Right renal pelvis (tissue), 4 donors: ENCODE measurements at regions not wholly inside any gene's neighbourhood (a gene's known extent, or its start where the extent isn't known, plus 50 kb on each side); places are given as distances from the start of the nearest gene placed in this dataset.
"Not testable (repeated sequence)": the region's sequence is repeated elsewhere in the genome, so short reads cannot be mapped to it uniquely, and the experiment has no call there.

Experiments
- DNase-seq, 4 donors: peaks; one replicate each; pipeline ENCODE4 v3.0.0-alpha.2; 2013; ENCODE audit warnings: low read depth in 4 of 4, low spot score in 3 of 4, missing footprints in 1 of 4

GRCh38 chrX:63470506-63470905, 119.4 kb upstream of the SPIN4 start:
- no peak for DNase-seq

DNA sequence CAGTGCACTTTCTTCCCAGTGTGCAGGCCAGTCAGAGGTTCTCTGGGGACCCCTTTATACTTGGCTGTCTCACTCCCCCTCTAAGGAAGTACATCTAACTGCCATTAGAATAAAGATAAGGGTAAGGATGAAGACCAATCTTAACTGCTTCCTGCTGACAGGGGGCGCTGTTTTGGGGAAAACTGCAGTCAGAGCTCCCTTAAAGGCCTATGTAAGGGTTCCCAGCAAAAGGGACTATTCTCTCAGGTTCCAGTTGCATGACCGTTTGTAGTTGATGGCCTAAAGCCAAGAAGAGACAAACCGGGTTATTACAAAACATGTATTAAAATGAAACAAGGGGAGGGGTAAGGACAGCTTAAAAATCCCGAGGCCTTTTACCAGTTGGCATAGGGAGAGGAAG, 115.6 kb upstream of the SPIN4 start:
- DNase-seq: no peak

DNA sequence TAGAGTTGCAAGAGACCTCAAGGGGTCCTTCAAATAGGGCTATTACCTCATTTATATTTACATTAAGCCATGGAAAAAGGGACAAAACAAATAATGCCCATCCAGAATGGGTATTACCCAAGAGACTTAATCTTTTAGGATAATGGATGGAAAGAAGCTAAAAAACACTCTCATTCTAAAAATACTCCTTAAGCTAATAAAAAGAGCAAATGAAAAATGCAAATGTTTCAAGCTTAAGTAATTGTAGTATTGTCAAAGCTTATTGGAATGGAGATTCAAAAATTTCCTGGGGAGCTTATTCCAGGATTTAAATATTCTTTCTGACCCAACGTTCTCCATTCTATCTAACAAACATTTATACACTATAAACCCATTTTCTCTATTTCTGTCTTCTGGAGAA, 107.8 kb upstream of the SPIN4 start:
- no peak for DNase-seq

GRCh38 chrX:63453571-63453970, 102.4 kb upstream of the SPIN4 start:
- DNase-seq: no peak

GRCh38 chrX:63441717-63442116, 90.6 kb upstream of the SPIN4 start:
- no peak for DNase-seq

DNA sequence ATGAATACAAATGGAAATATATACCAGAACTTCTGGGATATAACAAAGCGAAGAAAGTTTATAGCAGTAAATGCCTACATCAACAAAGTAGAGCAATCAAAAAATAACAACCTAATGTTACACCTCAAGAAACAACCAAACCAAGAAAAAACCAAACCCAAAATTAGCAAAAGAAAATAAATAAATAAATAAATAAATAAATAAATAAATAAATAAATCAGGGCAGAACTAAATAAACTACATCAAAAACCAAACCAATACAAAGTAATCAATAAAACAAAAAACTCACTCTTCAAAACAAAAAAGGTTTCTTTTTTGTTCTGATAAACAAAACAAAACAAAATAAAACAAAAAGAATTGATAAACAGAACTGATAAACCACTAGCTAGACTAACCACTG, 88.4 kb upstream of the SPIN4 start:
- DNase-seq: no peak

- no peak for DNase-seq
These were observed 85.7 kb upstream of the SPIN4 start for GRCh38 chrX:63436865-63437264.

GRCh38 chrX:63434665-63435064, 83.5 kb upstream of the SPIN4 start:
- no peak for DNase-seq

- no peak for DNase-seq
These were observed 83.1 kb upstream of the SPIN4 start for GRCh38 chrX:63434206-63434605.

DNA sequence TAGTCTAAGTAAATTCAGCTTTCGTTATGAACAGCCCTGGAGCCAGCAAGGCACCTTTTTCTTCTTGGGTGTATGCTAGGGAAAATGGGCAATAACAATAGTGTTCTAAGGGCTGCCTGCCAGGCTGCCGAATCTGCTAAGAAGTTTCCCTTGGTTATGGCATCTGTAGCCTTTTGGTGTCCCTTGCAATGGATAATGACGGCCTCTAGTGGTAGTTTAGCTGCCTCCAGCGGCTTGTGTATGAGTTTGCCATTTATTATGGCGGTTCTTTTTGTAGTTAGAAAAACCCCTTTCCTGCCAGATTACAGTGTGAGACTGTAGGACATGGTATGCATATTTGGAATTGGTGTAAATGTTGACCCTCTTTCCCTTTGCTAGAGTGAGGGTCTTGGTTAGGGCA, 78.9 kb upstream of the SPIN4 start:
- DNase-seq: no peak

DNA sequence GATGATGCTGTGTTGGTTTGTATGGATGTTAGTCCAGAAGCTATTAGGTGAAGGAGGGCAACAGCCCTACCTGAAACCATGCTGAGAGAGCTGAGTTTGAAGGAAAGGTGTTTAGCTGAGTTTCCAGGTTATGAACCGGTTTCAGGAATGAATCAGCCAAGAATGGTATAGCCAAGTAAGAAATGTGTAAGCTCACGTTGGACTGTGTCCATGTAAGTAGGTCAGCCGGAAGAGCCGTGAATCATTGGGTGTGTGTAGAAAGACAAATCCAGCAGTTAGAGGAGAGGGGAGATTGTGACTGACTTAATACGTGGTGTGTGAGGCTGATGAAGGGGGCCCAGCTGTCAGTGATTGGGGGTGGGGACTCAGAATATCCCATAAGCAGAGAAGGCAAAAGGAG, 77.2 kb upstream of the SPIN4 start:
- DNase-seq: no peak

DNA sequence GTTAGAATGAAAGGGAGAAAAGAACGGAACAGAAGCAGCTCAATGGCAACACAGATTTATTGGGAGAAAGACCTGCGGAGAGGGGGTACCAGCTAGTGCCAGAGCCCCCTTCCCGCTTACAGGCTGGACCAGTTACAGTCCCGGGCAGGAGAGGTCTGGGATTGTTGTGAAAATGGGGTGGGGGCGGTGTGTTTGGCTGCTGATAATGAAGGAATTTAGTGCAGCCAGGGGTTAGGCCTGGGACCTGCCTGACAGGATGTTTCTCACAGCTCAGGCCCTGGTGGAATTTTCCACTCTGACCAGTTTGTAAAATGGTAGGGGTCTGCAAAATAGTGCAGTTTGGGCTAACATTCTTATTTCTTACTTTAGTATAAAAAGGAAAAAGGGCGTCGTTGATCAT, 75.4 kb upstream of the SPIN4 start:
- DNase-seq: no peak

DNA sequence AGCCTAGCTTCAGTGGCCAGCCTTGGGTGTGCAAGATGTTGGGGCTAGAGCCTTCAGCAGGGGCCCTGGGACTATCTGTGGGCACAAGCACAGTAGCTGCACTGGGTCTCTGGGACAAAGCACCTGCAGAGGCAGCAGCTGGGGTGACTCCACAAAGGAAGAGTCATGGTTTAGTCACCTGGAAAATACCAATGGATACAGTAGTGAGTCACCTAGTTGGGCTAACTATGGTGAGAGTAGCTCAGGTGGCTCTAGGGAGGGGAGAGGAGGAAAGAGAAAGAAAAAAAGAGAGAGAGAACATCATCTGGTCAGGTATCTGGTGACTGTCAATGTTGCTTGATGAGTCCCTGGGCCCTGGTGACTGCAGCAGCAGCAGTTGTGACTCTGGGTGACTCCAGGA, 72.9 kb upstream of the SPIN4 start:
- DNase-seq: no peak

- no peak for DNase-seq
These were observed 70.3 kb upstream of the SPIN4 start for GRCh38 chrX:63421411-63421810.

DNA sequence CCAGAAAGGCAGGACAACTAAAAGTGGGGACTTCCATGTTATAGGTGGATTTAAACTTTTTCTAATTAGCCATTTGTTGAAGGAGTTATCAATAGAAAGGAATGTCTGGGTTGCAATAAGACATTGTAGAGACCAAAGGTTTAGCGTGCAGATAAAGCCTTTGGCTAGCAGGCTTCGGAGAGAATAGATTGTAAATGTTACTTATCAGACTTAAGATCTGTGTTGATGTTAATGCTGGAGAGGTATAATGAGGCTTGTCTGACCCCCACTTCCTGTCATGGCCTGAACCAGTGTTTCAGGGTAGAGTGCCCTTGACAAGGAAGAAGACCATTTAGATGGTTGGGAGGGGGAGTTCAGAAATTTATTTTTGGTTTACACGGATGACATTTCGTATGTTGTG, 67.1 kb upstream of the SPIN4 start:
- DNase-seq: no peak

GRCh38 chrX:63417649-63418048, 66.5 kb upstream of the SPIN4 start:
- no peak for DNase-seq

GRCh38 chrX:63409934-63410333, 58.8 kb upstream of the SPIN4 start:
- not testable (repeated sequence) for DNase-seq

GRCh38 chrX:63408050-63408449, 56.9 kb upstream of the SPIN4 start:
- DNase-seq: no peak

GRCh38 chrX:63404332-63404731, 53.2 kb upstream of the SPIN4 start:
- DNase-seq: no peak

GRCh38 chrX:63402106-63402505, 51.0 kb upstream of the SPIN4 start:
- no peak for DNase-seq
